ENCODE measurements at regions not wholly inside any gene's neighbourhood (a gene's known extent, or its start where the extent isn't known, plus 50 kb on each side); places are given as distances from the start of the nearest gene placed in this dataset.
"Not testable (repeated sequence)": the region's sequence is repeated elsewhere in the genome, so short reads cannot be mapped to it uniquely, and the experiment has no call there.

DNA sequence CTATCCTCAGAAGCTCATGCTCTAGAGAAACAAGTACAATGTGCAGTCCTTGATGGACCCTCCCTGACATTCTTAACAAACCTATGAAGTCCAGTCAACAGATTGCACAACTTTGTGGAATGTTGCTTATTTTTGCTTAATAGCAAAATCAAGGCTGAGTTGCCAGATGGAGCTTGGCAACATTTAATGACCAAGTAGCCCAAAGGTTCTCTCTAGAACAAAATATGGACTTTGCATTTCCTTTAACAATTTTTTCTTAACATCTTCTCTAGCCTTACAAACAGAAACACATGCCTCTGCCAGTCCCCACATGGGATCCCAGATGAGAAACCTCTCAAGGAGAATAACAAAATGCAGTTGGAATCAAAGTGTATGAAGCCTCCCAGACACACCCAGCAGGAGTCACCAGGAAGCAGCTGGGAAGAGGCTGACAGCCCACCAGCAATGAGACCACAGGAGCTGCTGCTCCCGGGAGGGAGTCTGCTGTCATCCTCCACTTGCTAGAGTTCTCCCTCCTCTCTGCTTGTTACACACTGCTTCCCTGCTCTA is 422.5 kb upstream of the CDIN1 start:
- no peak for TF ChIP-seq CTCF (IDR thresholded peaks at IDR 0.05)
- ATAC-seq (peak; percentile 14), DNase-seq (no peak)
- Histone ChIP-seq H3K27ac (no peak overlapping the region), H3K27me3 (no peaks in the 10 kb centered on the region), H3K36me3 (no peaks in the 10 kb centered on the region), H3K4me1 (peaks cover 0 to 2% of the 10 kb centered on the region in 2 donors), H3K9me3 (peaks cover 0 to 2% of the 10 kb centered on the region in 2 donors), H3K4me3 (no peak overlapping the region)
- intact Hi-C loops (cut with DNase I), result no loop called here

DNA sequence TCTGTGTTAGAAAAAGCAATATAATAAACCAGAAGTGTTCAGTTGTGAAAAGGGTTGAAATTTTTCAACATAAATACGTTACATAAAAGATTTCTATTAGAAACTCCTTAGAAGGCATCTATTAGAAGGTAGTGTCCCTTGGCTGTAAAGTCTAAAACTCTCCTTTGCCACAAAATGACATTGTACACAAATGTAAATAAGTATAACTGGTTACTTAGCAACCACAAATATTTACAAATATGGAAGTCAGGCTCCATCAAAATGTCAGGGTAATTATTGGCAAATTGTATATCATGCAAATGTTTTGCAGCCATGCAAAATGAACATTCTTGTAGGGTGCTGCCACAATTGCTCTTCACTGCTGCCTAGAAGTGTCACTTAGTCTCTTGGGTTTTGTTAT is 419.1 kb upstream of the CDIN1 start:
- DNase-seq, result no peak
- H3K4me3 ChIP-seq, result no peak overlapping the region

DNA sequence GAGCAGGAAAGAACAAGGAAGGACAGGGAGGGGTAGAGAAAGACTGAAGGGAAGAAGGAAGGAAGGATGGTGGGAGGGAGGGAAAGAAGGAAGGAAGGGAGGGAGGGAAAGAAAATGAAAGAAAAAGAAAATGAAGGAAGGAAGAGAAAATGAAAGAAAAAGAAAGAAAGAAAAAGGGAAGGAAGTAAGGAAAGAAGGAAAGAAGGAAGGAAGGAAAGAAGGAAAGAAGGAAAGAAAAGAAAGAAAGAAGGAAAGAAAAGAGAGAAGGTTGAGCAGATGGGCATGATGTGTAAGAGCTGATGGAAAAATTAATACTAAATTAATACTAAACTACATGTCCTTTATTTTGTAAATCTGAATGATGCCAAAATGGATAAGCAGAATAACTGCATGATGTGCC is 418.3 kb upstream of the CDIN1 start:
- no peak for TF ChIP-seq CTCF (IDR thresholded peaks at IDR 0.05)
- H3K4me1 ChIP-seq, result peaks cover 0 to 7% of the 10 kb centered on the region in 2 donors
- H3K36me3 ChIP-seq, result no peaks in the 10 kb centered on the region
- peaks cover 0 to 2% of the 10 kb centered on the region in 2 donors for H3K9me3 ChIP-seq
- no peak overlapping the region for H3K4me3 ChIP-seq
- DNase-seq, result no peak
- no peak for ATAC-seq
- intact Hi-C loops (cut with DNase I), result no loop called here
- H3K27me3 ChIP-seq, result no peaks in the 10 kb centered on the region
- H3K27ac ChIP-seq, result no peak overlapping the region

More for the DNA sequence above, 419.1 kb upstream of the CDIN1 start:
- TF ChIP-seq CTCF (IDR thresholded peaks at IDR 0.05), result no peak
- H3K9me3 ChIP-seq, result peaks cover 0 to 2% of the 10 kb centered on the region in 2 donors
- intact Hi-C loops (cut with DNase I), result no loop called here
- H3K27me3 ChIP-seq, result no peaks in the 10 kb centered on the region
- no peaks in the 10 kb centered on the region for H3K36me3 ChIP-seq
- no peak overlapping the region for H3K27ac ChIP-seq
- no peak for ATAC-seq
- peaks cover 0 to 7% of the 10 kb centered on the region in 2 donors for H3K4me1 ChIP-seq

GRCh38 chr15:36161771-36162212 is 417.6 kb upstream of the CDIN1 start:
- intact Hi-C loops (cut with DNase I), result no loop called here
- Histone ChIP-seq H3K36me3 (no peaks in the 10 kb centered on the region), H3K9me3 (no peaks in the 10 kb centered on the region), H3K27me3 (no peaks in the 10 kb centered on the region), H3K4me3 (no peak overlapping the region), H3K27ac (no peak overlapping the region), H3K4me1 (peaks cover 0 to 7% of the 10 kb centered on the region in 2 donors)
- DNase-seq (peak in 2 of 4 donors; percentile 33 to 65), ATAC-seq (peak; percentile 87)
- TF ChIP-seq CTCF (IDR thresholded peaks at IDR 0.05), result no peak

- H3K27me3 ChIP-seq; H3K36me3 ChIP-seq; intact Hi-C loops (cut with DNase I); ATAC-seq; H3K4me1 ChIP-seq; H3K27ac ChIP-seq; H3K4me3 ChIP-seq; H3K9me3 ChIP-seq: not testable (repeated sequence)
- peak in 1 of 4 donors; percentile 29 for DNase-seq
Measured at GRCh38 chr15:36163983-36164382, 415.4 kb upstream of the CDIN1 start.

DNA sequence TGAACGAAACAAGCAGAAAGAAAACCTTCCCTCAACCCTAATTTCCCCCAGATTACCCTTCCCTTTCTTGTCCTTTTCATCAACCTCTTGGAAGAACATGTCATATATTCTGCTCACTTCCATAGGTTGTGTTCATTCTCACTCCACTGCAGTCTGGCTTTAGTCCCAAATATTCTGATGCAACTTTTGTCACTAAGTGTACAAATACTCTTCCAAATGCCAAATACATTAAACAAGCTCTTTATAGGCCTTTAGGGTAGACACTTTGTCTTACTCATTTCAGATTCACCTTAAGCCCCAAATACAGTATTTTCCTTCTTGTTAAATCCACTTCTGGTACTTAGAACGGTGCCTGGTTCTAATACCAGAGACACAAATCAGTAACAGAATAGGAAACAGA is 406.5 kb upstream of the CDIN1 start:
- no peaks in the 10 kb centered on the region for H3K9me3 ChIP-seq
- H3K36me3 ChIP-seq, result no peaks in the 10 kb centered on the region
- intact Hi-C loops (cut with DNase I), result no loop called here
- DNase-seq (no peak), ATAC-seq (no peak)
- H3K4me3 ChIP-seq, result no peak overlapping the region
- H3K27me3 ChIP-seq, result no peaks in the 10 kb centered on the region
- TF ChIP-seq CTCF (IDR thresholded peaks at IDR 0.05), result no peak
- H3K27ac ChIP-seq, result no peak overlapping the region
- H3K4me1 ChIP-seq, result peaks cover 3 to 7% of the 10 kb centered on the region in 2 donors
